Left lung (tissue), 4 donors: ENCODE measurements at regions not wholly inside any gene's neighbourhood (a gene's known extent, or its start where the extent isn't known, plus 50 kb on each side); places are given as distances from the start of the nearest gene placed in this dataset.
A peak's percentile ranks its signal among the peaks of the same experiment; 100 is the strongest.
"Not testable (repeated sequence)": the region's sequence is repeated elsewhere in the genome, so short reads cannot be mapped to it uniquely, and the experiment has no call there.

ENCODE experiments used
- ATAC-seq: fragments of 200-7000 bp; cut with Tn5 transposase; one replicate; pipeline ENCODE4 v1.9.1; 2020; ENCODE audit warnings: moderate library complexity
- DNase-seq, 4 donors: peaks; one replicate each; pipeline ENCODE4 v3.0.0-alpha.2; 2013 to 2020
- H3K27ac ChIP-seq, 2 donors: fragments of 200-600 bp; sonication (generic) in 1 of 2; one replicate each; pipeline versions ENCODE4 v1.5.0 to v1.8.0; 2020 to 2021
- H3K27me3 ChIP-seq, 2 donors: fragments of 200-600 bp; sonication (generic) in 1 of 2; one replicate each; pipeline versions ENCODE4 v1.5.0 to v1.8.0; 2020 to 2021
- H3K36me3 ChIP-seq, 2 donors: fragments of 200-600 bp; sonication (generic) in 1 of 2; one replicate each; pipeline versions ENCODE4 v1.5.0 to v1.8.0; 2020 to 2021
- H3K4me1 ChIP-seq, 2 donors: fragments of 200-600 bp; one replicate each; pipeline ENCODE4 v1.8.0; 2021
- H3K4me3 ChIP-seq, 2 donors: fragments of 200-600 bp; sonication (generic) in 1 of 2; one replicate each; pipeline versions ENCODE4 v1.5.0 to v1.8.0; 2020 to 2021; ENCODE audit warnings: mild to moderate bottlenecking in 1 of 2
- H3K9me3 ChIP-seq, 2 donors: fragments of 200-600 bp; sonication (generic) in 1 of 2; one replicate each; pipeline versions ENCODE4 v1.5.0 to v1.8.0; 2020 to 2021
- intact Hi-C, 2 donors: fragments of 100-400 bp; cut with DNase I; formaldehyde crosslinking; loops; one replicate each; pipeline versions ENCODE4 v1.11.2 to v1.14.2; 2022
- TF ChIP-seq, protein P1 (sequence below), 2 donors: fragments of 200-600 bp; sonication (generic) in 1 of 2; IDR thresholded peaks; one replicate each; pipeline versions ENCODE4 v1.5.0 to v1.8.0; 2021; ENCODE audit warnings: antibody characterized with exemption in 2 of 2
- donor health status: DM: no; HTN: yes; CAD: no.
- donor health status: DM: no; HTN: no; CAD: no.

DNA sequence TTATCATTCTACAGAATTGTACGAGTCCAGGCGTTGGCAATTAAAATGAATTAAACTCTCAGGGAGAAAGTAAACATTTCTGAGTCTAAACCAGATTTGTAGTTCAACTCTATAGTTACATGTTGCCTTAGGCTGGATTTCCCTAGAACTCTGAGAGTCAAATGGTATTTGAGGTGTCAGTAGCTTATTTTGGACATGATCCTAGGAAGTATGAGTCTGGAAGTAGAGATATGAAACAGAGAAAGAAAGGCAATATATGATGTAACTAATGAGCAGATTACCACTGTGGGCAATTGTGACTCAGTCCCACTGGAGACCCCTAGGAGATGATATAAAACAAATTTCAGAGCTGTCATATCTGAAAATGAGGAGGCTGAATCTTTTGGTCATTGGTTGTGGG is 199.1 kb upstream of the UBE2E3 start:
- no peak for DNase-seq
- intact Hi-C loops: no loop called here
- Histone ChIP-seq H3K27ac (no peak overlapping the region), H3K4me3 (no peak overlapping the region), H3K9me3 (peaks cover 0 to 2% of the 10 kb centered on the region in 2 donors), H3K36me3 (no peaks in the 10 kb centered on the region), H3K4me1 (no peaks in the 10 kb centered on the region), H3K27me3 (no peaks in the 10 kb centered on the region)
- no peak for ATAC-seq
- TF ChIP-seq, protein P1, sequence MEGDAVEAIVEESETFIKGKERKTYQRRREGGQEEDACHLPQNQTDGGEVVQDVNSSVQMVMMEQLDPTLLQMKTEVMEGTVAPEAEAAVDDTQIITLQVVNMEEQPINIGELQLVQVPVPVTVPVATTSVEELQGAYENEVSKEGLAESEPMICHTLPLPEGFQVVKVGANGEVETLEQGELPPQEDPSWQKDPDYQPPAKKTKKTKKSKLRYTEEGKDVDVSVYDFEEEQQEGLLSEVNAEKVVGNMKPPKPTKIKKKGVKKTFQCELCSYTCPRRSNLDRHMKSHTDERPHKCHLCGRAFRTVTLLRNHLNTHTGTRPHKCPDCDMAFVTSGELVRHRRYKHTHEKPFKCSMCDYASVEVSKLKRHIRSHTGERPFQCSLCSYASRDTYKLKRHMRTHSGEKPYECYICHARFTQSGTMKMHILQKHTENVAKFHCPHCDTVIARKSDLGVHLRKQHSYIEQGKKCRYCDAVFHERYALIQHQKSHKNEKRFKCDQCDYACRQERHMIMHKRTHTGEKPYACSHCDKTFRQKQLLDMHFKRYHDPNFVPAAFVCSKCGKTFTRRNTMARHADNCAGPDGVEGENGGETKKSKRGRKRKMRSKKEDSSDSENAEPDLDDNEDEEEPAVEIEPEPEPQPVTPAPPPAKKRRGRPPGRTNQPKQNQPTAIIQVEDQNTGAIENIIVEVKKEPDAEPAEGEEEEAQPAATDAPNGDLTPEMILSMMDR (IDR thresholded peaks at IDR 0.05): no peak

DNA sequence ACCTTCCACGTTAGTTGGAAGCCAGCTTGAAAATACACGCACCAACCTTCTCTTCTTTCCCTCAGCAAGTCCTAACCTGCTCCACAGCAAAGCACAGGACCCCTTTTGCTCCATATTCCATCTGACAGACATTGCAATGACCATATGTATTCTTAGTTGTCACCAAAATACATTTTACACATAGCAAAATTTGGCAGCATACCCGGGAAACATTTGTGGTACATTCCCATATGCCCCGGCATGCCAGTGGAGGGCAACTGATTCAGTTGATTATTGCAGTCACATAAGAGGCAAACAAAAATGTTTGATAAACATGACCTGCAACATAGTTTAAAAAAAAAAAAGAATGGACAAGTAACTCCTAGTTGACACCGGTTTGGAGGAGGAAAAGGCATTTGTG is 202.1 kb upstream of the UBE2E3 start:
- H3K4me3 ChIP-seq: no peak overlapping the region
- H3K4me1 ChIP-seq: no peaks in the 10 kb centered on the region
- no peaks in the 10 kb centered on the region for H3K27me3 ChIP-seq
- H3K9me3 ChIP-seq: peaks cover 0 to 2% of the 10 kb centered on the region in 2 donors
- intact Hi-C loops: no loop called here
- no peak overlapping the region for H3K27ac ChIP-seq
- H3K36me3 ChIP-seq: no peaks in the 10 kb centered on the region
- ATAC-seq (no peak), DNase-seq (no peak)
- TF ChIP-seq, protein P1 (IDR thresholded peaks at IDR 0.05): no peak

DNA sequence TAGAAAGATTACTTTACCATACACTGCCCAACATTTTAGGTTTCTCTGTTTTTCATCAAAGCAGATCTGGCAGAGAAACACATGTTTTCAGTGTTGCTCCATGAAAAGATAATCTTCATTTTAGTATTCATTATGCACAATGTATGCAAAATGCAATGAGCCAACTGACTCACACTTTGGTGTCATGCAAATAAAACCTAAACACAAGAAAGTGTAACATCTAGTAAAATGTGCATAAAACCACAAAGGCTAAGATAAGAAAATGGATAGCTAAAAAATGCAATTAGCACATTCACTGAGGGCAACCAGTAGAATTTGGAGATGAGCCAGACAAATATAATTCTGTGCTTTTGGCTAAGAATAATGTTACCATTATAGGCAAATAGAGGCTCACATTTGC is 203.5 kb upstream of the UBE2E3 start:
- DNase-seq: no peak
- Histone ChIP-seq H3K9me3 (no peaks in the 10 kb centered on the region), H3K4me1 (no peaks in the 10 kb centered on the region), H3K36me3 (no peaks in the 10 kb centered on the region), H3K4me3 (no peak overlapping the region), H3K27me3 (no peaks in the 10 kb centered on the region), H3K27ac (no peak overlapping the region)
- intact Hi-C loops: no loop called here
- TF ChIP-seq, protein P1 (IDR thresholded peaks at IDR 0.05): no peak
- ATAC-seq: no peak

DNA sequence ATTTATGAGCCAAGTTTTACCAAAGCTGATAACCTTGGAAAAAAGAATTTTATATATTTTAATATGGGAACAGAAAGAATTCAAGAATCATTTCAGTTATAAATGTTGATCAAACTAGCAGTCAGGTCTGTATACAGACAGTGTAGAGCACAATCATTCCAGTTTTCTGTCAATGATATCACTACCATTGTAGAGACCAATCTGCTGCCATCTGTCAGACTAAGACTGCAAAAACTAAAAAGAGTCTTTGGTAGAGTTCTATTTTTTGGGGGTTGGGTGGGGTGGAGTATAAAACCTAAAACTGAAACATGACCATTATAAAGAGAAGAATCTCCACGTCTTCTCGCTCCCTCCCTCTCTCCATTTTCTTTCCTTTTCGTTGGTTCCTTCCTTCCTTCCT is 204.7 kb upstream of the UBE2E3 start:
- no peaks in the 10 kb centered on the region for H3K36me3 ChIP-seq
- intact Hi-C loops: no loop called here
- DNase-seq (no peak), ATAC-seq (no peak)
- TF ChIP-seq, protein P1 (IDR thresholded peaks at IDR 0.05): no peak
- no peak overlapping the region for H3K4me3 ChIP-seq
- no peak overlapping the region for H3K27ac ChIP-seq
- no peaks in the 10 kb centered on the region for H3K9me3 ChIP-seq
- H3K4me1 ChIP-seq: no peaks in the 10 kb centered on the region
- H3K27me3 ChIP-seq: no peaks in the 10 kb centered on the region

DNA sequence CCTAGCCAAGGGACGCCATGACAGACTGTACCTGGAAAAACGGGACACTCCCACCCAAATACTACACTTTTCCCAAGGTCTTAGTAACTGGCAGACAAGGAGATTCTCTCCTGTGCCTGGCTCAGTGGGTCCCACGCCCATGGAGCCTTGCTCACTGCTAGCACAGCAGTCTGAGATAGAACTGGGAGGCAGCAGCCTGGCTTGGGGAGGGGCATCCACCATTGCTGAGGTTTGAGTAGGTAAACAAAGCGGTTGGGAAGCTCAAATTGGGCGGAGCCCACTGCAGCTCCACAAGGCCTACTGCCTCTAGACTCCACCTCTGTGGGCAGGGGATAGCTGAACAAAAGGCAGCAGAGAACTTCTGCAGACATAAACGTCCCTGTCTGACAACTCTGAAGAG is 215.1 kb upstream of the UBE2E3 start:
- ATAC-seq, intact Hi-C loops, H3K9me3 ChIP-seq, H3K27ac ChIP-seq, H3K36me3 ChIP-seq, H3K27me3 ChIP-seq, H3K4me1 ChIP-seq, H3K4me3 ChIP-seq: not testable (repeated sequence)
- DNase-seq: peak in 1 of 4 donors; percentile 22

DNA sequence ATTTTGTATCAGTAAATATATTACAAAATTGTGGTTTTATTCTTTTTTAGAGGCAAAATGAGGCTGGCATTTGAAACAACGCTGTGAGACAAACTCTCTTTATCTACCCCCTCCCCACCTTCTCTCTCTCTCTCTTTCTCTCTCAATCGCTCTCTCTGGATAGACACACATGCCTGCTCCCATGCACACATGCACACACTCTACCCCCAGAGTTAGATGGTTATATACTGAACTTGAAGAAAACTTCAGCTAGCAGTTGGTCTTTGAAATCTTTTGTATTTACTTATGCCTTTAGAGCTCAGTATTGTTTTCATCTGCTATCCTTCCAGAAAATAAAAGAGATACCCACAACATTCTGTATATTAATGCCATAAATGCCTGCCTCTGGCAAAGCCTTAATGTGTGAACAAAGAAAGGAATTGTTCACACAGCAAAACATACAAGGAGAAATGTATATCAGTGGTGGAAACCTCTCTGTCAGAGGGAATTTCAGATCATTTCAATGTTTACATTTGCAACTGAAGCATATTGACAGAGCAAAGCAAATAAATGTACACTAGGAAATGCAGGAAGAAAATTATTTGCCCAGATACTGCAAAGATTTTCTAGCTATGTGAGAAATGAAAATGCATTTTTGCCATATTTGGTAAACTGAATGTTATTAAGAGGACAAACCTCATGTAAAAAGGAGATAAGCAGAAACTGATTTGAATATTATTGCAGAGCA is 217.0 kb upstream of the UBE2E3 start:
- ATAC-seq (no peak), DNase-seq (no peak)
- Histone ChIP-seq H3K9me3 (no peaks in the 10 kb centered on the region), H3K4me1 (no peaks in the 10 kb centered on the region), H3K36me3 (no peaks in the 10 kb centered on the region), H3K4me3 (no peak overlapping the region), H3K27ac (no peak overlapping the region), H3K27me3 (no peaks in the 10 kb centered on the region)
- TF ChIP-seq, protein P1 (IDR thresholded peaks at IDR 0.05): no peak
- intact Hi-C loops: no loop called here
